H1 (cell line): ENCODE measurements at regions not wholly inside any gene's neighbourhood (a gene's known extent, or its start where the extent isn't known, plus 50 kb on each side); places are given as distances from the start of the nearest gene placed in this dataset.

Experiments
- HDAC2 ChIP-seq, 2 experiments: fragments of 300-600 bp in 1 of 2; sonication (generic) in 1 of 2; IDR thresholded peaks; 2 replicates each; pipeline ENCODE4 v1.6.1; 2011 to 2012; ENCODE audit warnings: low read depth in 2 of 2, low read length in 2 of 2, mild to moderate bottlenecking in 2 of 2, moderate library complexity in 2 of 2, borderline replicate concordance in 1 of 2, inconsistent platforms in 1 of 2
- YY1 ChIP-seq: IDR thresholded peaks from 2 replicates; pipeline ENCODE4 v1.6.1; 2011; ENCODE audit warnings: low read depth, mild to moderate bottlenecking, low read length

DNA sequence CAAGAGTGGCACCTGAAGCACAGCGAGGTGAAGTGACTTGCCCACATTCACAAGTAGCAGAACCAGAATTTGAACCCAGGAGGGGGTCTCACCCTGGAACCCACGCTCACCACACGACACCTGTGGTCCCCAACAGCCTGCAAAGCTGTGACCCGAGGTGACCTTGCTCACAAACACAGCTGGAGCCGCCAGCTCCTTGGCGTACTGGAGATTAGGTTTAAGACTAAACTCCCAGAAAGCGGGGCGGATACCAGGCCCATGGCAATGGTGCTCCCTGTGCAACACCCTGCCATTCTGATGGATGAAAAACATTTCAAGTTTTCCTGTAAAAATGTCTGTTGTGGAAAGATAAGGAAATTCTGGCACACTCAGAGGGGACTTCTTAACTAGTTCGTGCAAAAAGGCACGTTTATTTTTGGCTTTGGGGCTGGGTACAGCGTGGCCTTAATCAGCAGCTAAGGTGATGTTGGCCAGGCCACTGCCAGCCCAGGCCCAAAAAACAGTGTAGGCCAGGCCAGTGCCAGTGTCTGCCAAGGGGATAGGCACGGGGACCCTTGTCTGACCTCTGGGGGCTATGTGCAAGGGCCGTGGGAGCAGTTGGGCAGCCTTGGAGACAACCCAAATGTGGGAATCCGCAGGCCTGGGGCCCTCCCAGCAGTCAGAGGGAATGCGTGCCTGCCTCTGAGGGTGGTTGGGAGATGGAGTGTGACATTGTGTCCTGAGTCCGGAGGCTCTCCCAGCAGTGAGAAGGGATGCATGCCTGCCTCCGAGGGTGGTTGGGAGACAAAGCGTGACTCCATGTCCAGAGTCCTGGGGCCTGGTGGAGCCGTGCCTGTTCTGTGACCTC, 185.0 kb upstream of the HS6ST1 start (continued):
- TF ChIP-seq YY1, result no peak
- no peak for TF ChIP-seq HDAC2 (IDR thresholded peaks at IDR 0.05; ENCODE audit: borderline replicate concordance in 1 of 2, low read depth in 2 of 2, low read length in 2 of 2)
